Testis (tissue), 2 donors: ENCODE measurements at regions not wholly inside any gene's neighbourhood (a gene's known extent, or its start where the extent isn't known, plus 50 kb on each side); places are given as distances from the start of the nearest gene placed in this dataset.

Experiments used
- CTCF ChIP-seq, 3 experiments: fragments of 450-650 bp in 2 of 3; fragments of 200-600 bp in 1 of 3; sonication (generic) in 1 of 3; IDR thresholded peaks; one replicate each; pipeline ENCODE4 v1.5.1; 2016 to 2019; ENCODE audit warnings: antibody characterized with exemption in 3 of 3, mild to moderate bottlenecking in 2 of 3, moderate library complexity in 1 of 3
- POLR2A ChIP-seq: fragments of 450-650 bp; IDR thresholded peaks from one replicate; pipeline ENCODE4 v1.6.1; 2017; ENCODE audit warnings: antibody characterized with exemption, mild to moderate bottlenecking, moderate library complexity

- TF ChIP-seq CTCF (IDR thresholded peaks at IDR 0.05) (no peak), POLR2A (no peak)
These were observed 197.8 kb downstream of the AUH start for GRCh38 chr9:91163773-91164471.
